SK-N-MC (cell line): ENCODE measurements at regions not wholly inside any gene's neighbourhood (a gene's known extent, or its start where the extent isn't known, plus 50 kb on each side); places are given as distances from the start of the nearest gene placed in this dataset.

Experiments used
- EZH2 ChIP-seq: fragments of 200-600 bp; sonication (generic); IDR thresholded peaks from one replicate; pipeline ENCODE4 v1.6.1; 2017; ENCODE audit warnings: antibody characterized with exemption
- FOXP2 ChIP-seq: optimal IDR thresholded peaks from 2 replicates; pipeline ENCODE3; 2011; ENCODE audit warnings: mild to moderate bottlenecking, moderate library complexity; ENCODE audit not compliant: insufficient read depth; ENCODE audit errors: extremely low read length, control extremely low read depth
- POLR2AphosphoS5 ChIP-seq: IDR thresholded peaks from 2 replicates; pipeline ENCODE4 v1.6.1; 2012; ENCODE audit warnings: mild to moderate bottlenecking, low read depth, low read length, borderline replicate concordance

GRCh38 chr12:28132398-28132797 is 57.9 kb upstream of the CCDC91 start:
- TF ChIP-seq POLR2AphosphoS5 = no peak
- TF ChIP-seq EZH2 = no peak
- TF ChIP-seq FOXP2 = no peak
